ENCODE measurements at regions not wholly inside any gene's neighbourhood (a gene's known extent, or its start where the extent isn't known, plus 50 kb on each side); places are given as distances from the start of the nearest gene placed in this dataset.

DNA sequence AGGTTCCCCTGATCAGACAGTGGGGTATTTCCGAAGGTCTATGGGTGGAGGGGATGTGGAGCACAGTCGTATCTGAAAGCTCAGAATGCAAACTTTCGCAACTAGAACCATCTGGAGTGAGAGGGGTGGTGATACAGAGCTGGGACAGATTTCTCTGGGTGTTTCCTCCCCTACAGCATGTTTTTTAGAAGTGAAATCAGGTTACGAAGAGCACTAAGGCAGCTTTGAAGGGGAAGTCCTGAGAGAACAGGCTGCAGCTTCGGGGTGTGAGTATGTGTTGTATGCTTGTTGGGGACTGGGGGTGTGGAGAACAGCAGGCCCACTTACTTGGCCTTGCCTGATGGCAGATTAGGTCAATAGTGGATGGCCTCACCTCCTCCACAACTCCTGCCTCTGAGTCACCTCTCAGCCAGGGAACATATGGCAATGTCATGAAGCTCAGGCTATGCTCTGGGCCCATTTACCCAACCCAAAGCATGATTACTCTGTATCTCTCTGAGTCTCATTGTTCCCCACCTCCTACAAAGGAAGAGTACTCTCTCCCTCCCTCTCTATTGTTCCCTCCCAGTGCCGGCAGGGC is 107.2 kb upstream of the RASGRP1 start (continued):
- TF ChIP-seq, protein P1, sequence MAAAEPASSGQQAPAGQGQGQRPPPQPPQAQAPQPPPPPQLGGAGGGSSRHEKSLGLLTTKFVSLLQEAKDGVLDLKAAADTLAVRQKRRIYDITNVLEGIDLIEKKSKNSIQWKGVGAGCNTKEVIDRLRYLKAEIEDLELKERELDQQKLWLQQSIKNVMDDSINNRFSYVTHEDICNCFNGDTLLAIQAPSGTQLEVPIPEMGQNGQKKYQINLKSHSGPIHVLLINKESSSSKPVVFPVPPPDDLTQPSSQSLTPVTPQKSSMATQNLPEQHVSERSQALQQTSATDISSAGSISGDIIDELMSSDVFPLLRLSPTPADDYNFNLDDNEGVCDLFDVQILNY (CRISPR knock-in tag; IDR thresholded peaks at IDR 0.05): no peak
- TF ChIP-seq, protein P2, sequence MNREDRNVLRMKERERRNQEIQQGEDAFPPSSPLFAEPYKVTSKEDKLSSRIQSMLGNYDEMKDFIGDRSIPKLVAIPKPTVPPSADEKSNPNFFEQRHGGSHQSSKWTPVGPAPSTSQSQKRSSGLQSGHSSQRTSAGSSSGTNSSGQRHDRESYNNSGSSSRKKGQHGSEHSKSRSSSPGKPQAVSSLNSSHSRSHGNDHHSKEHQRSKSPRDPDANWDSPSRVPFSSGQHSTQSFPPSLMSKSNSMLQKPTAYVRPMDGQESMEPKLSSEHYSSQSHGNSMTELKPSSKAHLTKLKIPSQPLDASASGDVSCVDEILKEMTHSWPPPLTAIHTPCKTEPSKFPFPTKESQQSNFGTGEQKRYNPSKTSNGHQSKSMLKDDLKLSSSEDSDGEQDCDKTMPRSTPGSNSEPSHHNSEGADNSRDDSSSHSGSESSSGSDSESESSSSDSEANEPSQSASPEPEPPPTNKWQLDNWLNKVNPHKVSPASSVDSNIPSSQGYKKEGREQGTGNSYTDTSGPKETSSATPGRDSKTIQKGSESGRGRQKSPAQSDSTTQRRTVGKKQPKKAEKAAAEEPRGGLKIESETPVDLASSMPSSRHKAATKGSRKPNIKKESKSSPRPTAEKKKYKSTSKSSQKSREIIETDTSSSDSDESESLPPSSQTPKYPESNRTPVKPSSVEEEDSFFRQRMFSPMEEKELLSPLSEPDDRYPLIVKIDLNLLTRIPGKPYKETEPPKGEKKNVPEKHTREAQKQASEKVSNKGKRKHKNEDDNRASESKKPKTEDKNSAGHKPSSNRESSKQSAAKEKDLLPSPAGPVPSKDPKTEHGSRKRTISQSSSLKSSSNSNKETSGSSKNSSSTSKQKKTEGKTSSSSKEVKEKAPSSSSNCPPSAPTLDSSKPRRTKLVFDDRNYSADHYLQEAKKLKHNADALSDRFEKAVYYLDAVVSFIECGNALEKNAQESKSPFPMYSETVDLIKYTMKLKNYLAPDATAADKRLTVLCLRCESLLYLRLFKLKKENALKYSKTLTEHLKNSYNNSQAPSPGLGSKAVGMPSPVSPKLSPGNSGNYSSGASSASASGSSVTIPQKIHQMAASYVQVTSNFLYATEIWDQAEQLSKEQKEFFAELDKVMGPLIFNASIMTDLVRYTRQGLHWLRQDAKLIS (CRISPR knock-in tag; IDR thresholded peaks at IDR 0.05; ENCODE audit: borderline replicate concordance): no peak
- TF ChIP-seq NFE2L1 (CRISPR knock-in tag; IDR thresholded peaks at IDR 0.05) (no peak), ZNF423 (CRISPR knock-in tag; IDR thresholded peaks at IDR 0.05) (no peak), NR2C2 (CRISPR knock-in tag; IDR thresholded peaks at IDR 0.05) (no peak), SP1 (CRISPR knock-in tag; conservative IDR thresholded peaks at IDR 0.05) (no peak), ZNF121 (CRISPR knock-in tag; IDR thresholded peaks at IDR 0.05) (no peak), ELF4 (CRISPR knock-in tag; IDR thresholded peaks at IDR 0.05; ENCODE audit: low read depth) (no peak), ZNF263 (CRISPR knock-in tag; IDR thresholded peaks at IDR 0.05; ENCODE audit: low read depth) (no peak), EMX1 (CRISPR knock-in tag; IDR thresholded peaks at IDR 0.05) (no peak)
- TF ChIP-seq, protein P3, sequence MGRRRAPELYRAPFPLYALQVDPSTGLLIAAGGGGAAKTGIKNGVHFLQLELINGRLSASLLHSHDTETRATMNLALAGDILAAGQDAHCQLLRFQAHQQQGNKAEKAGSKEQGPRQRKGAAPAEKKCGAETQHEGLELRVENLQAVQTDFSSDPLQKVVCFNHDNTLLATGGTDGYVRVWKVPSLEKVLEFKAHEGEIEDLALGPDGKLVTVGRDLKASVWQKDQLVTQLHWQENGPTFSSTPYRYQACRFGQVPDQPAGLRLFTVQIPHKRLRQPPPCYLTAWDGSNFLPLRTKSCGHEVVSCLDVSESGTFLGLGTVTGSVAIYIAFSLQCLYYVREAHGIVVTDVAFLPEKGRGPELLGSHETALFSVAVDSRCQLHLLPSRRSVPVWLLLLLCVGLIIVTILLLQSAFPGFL (CRISPR knock-in tag; IDR thresholded peaks at IDR 0.05; ENCODE audit: borderline replicate concordance): no peak
- TF ChIP-seq, protein P4, sequence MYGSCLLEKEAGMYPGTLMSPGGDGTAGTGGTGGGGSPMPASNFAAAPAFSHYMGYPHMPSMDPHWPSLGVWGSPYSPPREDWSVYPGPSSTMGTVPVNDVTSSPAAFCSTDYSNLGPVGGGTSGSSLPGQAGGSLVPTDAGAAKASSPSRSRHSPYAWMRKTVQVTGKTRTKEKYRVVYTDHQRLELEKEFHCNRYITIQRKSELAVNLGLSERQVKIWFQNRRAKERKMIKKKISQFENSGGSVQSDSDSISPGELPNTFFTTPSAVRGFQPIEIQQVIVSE (CRISPR knock-in tag; IDR thresholded peaks at IDR 0.05; ENCODE audit: borderline replicate concordance): no peak

DNA sequence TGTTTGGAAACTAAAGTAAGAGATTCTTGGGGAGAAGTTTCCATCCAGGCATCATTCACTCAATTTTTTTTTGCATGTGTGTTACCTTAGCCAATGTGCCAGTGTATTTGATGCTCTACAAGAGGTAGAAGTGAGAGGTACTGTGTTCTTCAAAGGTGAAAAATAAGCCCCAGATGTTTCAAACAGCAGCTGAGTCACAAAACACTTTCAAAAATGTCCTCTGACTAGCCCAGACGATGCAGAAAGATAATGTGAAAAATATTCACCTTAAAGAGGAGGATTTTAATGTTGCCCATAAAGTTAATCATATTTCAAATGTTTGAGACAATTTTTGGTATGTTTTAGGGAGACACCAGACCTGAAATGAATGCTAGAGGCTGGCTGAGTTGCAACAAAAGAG is 107.7 kb upstream of the RASGRP1 start:
- POLR2A ChIA-PET: no interaction called here
- ATAC-seq: no peak
- TF ChIP-seq ZNF671 (CRISPR knock-in tag; IDR thresholded peaks at IDR 0.05) (no peak), ETV6 (CRISPR knock-in tag; IDR thresholded peaks at IDR 0.05) (no peak), EMX1 (CRISPR knock-in tag; IDR thresholded peaks at IDR 0.05) (no peak), PRRX2 (CRISPR knock-in tag; IDR thresholded peaks at IDR 0.05) (no peak), RORB (CRISPR knock-in tag; IDR thresholded peaks at IDR 0.05) (no peak)
- TF ChIP-seq, protein P5, sequence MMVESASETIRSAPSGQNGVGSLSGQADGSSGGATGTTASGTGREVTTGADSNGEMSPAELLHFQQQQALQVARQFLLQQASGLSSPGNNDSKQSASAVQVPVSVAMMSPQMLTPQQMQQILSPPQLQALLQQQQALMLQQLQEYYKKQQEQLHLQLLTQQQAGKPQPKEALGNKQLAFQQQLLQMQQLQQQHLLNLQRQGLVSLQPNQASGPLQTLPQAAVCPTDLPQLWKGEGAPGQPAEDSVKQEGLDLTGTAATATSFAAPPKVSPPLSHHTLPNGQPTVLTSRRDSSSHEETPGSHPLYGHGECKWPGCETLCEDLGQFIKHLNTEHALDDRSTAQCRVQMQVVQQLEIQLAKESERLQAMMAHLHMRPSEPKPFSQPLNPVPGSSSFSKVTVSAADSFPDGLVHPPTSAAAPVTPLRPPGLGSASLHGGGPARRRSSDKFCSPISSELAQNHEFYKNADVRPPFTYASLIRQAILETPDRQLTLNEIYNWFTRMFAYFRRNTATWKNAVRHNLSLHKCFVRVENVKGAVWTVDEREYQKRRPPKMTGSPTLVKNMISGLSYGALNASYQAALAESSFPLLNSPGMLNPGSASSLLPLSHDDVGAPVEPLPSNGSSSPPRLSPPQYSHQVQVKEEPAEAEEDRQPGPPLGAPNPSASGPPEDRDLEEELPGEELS (CRISPR knock-in tag; IDR thresholded peaks at IDR 0.05): no peak
- TF ChIP-seq, protein P6, sequence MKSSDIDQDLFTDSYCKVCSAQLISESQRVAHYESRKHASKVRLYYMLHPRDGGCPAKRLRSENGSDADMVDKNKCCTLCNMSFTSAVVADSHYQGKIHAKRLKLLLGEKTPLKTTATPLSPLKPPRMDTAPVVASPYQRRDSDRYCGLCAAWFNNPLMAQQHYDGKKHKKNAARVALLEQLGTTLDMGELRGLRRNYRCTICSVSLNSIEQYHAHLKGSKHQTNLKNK (CRISPR knock-in tag; IDR thresholded peaks at IDR 0.05): no peak
- Mint-ChIP-seq H3K36me3 (no peaks in the 10 kb centered on the region), H3K9me3 (no peaks in the 10 kb centered on the region), H3K4me3 (no peak overlapping the region), H3K27ac (no peak overlapping the region), H3K27me3 (ENCODE audit: low read depth) (no peaks in the 10 kb centered on the region; the same call in 1 of the 2 replicates), H3K4me1 (peaks cover 10% of the 10 kb centered on the region; the same call in 1 of the 2 replicates)
- DNase-seq (ENCODE audit: low spot score): no peak
- CTCF ChIA-PET: interaction anchor here (1.5 to 4.3 kb wide), 4 partner anchors 18 to 231 kb away, joined by 7 to 28 read pairs (median 8); partner anchors contain the start of gene RASGRP1
